ENCODE measurements at regions not wholly inside any gene's neighbourhood (a gene's known extent, or its start where the extent isn't known, plus 50 kb on each side); places are given as distances from the start of the nearest gene placed in this dataset.

DNA sequence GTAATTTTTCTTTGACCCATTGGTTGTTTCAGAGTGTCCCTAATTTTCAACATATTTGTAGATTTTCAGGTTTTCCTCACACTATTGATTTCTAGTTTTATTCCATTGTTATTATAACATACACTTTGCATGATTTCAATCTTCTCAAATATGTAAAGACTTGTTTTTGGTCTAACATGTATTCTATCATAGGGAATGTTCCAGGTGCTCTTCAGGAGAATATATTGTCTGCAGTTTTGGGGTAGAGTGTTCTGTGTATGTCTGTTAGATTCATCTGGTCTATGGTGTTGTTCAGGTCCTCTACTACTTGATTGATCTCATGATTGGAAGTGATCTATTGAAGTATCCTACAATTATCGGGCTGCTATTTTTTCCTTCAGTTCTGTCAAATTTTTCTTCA, 440.9 kb upstream of the MIR17HG start:
- TF ChIP-seq POLR2A (IDR thresholded peaks at IDR 0.05) = no peak
- TF ChIP-seq, protein P1, sequence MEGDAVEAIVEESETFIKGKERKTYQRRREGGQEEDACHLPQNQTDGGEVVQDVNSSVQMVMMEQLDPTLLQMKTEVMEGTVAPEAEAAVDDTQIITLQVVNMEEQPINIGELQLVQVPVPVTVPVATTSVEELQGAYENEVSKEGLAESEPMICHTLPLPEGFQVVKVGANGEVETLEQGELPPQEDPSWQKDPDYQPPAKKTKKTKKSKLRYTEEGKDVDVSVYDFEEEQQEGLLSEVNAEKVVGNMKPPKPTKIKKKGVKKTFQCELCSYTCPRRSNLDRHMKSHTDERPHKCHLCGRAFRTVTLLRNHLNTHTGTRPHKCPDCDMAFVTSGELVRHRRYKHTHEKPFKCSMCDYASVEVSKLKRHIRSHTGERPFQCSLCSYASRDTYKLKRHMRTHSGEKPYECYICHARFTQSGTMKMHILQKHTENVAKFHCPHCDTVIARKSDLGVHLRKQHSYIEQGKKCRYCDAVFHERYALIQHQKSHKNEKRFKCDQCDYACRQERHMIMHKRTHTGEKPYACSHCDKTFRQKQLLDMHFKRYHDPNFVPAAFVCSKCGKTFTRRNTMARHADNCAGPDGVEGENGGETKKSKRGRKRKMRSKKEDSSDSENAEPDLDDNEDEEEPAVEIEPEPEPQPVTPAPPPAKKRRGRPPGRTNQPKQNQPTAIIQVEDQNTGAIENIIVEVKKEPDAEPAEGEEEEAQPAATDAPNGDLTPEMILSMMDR (IDR thresholded peaks at IDR 0.05) = no peak

Data from ovary (tissue), 3 donors.